Smooth muscle cell of the brain vasculature (primary cell): ENCODE measurements at regions not wholly inside any gene's neighbourhood (a gene's known extent, or its start where the extent isn't known, plus 50 kb on each side); places are given as distances from the start of the nearest gene placed in this dataset.

Source experiments
- DNase-seq: peaks from one replicate; pipeline ENCODE4 v3.0.0-alpha.2; 2012; ENCODE audit warnings: low read depth, low spot score

DNA sequence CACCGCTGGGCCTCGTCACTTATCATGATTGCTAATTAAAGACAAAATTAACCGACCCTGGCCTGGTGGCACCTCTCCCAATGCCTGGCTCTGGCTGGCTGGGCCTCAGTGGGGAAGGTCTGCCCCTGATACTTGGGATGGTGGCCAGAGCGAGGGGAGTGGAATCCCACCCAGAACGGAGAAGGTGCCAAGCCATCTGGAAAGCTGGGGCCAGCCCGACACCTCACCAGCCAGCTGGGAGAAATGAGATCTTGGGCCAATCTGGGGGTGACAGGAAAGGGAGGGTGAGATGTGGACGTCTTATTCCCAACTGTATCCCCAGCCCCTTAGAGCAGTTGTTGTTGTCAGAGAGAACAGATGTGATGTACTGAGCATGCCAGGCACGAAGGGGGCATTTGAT lies 215.0 kb upstream of the PWP1 start:
- no peak for DNase-seq

DNA sequence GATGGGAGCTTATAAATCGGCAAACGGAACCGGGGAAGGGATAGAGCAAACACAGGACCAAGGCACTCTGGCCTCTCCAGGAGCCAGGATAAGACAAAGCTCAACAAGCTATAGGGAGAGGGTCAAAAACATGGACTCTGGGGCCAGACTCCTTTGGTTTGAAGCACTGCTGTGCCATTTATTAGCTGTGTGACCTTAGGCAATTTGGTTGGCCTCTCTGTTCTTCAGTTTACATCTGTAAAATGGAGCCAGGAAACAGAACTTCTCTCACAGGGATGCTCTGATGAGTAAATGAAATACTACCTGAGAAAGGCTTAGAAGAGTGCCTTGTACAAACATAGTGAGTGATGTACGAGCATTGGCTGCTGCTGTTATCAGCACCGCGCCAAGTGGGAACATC lies 213.3 kb upstream of the PWP1 start:
- no peak for DNase-seq

GRCh38 chr12:107474099-107474498 lies 211.5 kb upstream of the PWP1 start:
- DNase-seq = no peak

DNA sequence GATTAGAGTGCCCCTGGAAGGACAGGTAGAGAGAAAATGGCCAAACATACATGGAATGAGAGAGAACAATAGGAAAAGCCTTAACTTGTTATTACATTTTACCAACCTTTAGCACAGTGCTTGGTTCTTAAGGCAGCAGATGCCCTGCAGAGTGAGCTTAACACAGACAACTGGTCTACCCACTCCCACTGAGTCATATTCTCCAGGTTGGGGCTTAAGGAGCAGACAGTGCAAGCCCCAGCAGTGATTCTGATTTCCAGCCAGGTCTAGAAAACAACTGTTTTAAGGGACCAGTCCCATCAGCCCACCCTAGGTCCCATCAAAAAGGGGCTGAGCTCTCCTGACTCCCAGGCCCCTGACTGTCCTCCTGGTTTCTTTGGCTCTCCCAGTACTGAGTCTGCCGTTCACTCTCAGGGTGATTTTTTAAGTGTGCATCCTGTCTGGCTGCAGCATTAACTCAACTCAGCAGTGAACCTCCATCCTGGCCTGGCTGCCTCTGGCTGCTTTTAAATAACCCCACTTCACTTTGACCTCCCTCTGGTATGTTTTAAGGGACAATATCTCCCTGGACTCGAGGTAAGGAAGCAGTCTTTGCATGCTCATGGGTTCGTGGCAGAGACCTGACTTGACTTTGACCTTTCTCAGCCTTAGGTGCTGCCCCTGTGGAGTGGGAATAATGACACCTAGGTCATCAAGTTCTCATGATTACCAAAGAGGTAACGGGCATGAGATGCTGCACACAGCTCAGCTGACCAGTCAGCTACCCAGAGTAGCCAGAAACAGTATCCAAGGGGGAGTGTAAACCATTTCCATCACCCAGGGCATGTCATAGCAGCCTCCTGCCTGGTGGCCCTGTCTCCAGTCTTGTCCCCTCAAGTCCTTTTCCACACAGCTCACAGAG lies 210.7 kb upstream of the PWP1 start:
- DNase-seq = no peak

GRCh38 chr12:107475900-107476299 lies 209.7 kb upstream of the PWP1 start:
- DNase-seq = no peak

DNA sequence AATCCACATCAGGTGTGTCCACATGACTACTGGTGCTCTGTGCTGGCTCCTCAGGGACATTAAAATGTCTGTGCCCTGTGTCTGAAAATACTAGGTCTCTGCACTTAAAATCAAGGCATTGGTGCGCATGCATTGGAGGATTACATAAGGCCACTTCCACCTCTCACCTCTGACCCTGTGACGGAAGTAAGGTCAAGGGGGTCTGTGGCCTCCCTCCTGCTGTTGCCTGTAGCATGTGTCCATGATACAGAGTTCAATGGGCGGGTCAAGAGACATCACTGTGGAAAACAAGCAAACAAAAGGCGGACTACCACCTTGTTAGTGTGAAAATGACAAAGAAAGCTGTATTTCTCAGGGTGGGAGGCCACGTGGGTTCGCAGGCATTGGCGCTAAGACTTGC lies 208.6 kb upstream of the PWP1 start:
- DNase-seq = no peak

DNA sequence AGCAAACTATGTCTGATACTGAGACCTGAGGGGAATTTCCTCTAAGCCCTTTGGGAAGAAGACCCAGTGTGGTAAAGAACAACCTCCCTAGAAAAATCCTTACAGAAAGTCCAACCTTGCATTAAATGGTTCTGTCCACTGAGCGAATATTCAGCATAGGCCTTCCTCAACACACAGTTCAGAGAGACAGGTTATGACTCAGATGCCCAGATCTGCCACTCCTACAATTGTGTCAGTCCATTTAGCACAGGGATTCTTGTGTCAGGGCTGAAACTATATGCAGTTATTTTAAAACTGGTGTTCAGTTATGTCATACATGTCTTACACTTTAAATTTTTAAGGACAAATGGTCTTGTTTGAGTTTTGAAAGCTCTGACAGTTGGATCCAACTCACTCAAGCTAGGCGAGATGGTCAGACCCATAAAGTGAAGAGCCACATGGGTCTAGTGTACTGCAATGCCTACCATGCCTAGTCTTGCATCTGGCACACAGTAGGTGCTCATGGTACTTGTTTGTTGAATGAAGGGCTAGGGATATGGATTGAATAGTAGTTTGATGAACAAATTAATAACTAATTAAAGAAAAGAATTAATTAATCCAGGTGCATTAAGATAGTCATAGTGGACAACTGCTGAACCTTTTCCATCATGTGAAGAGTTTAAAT lies 207.5 kb upstream of the PWP1 start:
- no peak for DNase-seq

- no peak for DNase-seq
These were observed 206.7 kb upstream of the PWP1 start for GRCh38 chr12:107478881-107479280.

GRCh38 chr12:107480836-107481608 lies 204.6 kb upstream of the PWP1 start:
- no peak for DNase-seq

DNA sequence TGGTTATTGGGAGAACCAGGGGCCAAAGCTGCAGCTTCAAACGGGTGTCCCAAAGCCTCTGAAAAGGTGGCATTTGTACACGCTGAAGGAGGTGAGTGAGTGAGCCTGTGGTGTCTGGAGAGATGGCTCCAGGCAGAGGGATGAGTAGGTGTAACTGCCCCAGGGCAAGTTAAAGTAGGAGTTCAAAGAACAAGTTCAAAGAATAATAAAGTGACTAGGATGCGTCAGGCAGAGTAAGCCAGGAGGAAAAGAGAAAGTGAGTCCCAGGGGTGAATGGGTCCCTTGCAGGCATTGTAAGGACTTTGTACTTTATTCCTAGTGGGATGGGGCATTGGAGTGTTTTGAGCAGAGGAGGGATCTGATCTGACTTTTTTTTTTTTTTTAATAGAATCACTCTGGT lies 201.4 kb upstream of the PWP1 start:
- no peak for DNase-seq

GRCh38 chr12:107484941-107485340 lies 200.7 kb upstream of the PWP1 start:
- no peak for DNase-seq

GRCh38 chr12:107485731-107486130 lies 199.9 kb upstream of the PWP1 start:
- no peak for DNase-seq

GRCh38 chr12:107486140-107486892 lies 199.3 kb upstream of the PWP1 start:
- no peak for DNase-seq

DNA sequence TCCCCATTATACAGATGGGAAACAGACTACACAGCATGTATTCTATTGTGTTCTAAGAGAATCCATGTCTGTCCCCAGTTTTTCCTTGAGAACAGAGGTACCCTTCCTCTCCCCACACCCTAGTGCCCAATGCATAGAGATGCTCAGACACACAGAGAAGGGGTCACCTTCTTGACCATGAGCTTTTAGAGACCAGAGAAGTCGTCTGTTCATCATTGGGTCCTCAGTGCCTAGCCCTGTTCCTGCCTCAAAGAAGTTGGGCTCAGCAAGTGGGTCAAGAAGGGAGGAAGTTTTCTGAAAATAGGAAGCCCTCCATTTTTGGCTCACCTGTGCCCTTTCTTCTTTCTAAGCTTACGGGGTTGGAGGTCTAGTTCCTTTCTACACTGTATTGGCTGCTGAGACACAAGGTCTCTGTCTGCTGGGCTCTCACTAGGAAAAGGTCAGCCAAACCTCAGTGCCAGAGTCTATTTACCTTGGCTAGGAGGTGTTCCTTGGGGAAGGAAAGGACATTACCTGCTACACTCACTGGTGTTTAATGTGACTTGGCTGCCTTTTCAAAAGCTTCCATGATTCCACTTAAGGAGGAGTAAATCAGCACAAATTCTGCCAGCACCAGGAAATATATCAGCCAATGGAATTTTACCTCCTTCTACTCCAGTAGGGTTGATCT lies 198.5 kb upstream of the PWP1 start:
- no peak for DNase-seq

GRCh38 chr12:107488666-107489065 lies 196.9 kb upstream of the PWP1 start:
- no peak for DNase-seq

DNA sequence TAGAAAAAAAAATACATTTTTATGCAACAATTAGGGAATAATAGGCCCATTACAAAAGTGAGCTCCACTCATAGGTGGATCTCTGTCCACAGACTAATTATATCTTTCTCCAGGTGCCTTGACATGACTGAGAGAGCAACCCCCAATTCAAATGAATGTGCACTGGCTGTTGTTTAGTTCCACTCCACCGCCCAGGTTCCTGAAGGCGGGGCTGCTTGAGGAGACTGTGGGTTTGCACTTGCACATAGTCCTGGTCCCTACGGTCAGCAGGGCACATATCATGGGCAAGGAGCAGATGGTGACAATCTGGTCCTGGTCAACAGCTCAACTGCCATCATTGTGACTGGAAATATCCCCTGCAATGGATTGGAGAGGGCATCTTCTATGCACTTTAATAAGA lies 195.6 kb upstream of the PWP1 start:
- DNase-seq = no peak

GRCh38 chr12:107491856-107492255 lies 193.7 kb upstream of the PWP1 start:
- DNase-seq = no peak

GRCh38 chr12:107492393-107493134 lies 193.0 kb upstream of the PWP1 start:
- no peak for DNase-seq

- DNase-seq = no peak
These were observed 192.5 kb upstream of the PWP1 start for GRCh38 chr12:107493135-107493494.

GRCh38 chr12:107493666-107494065 lies 191.9 kb upstream of the PWP1 start:
- no peak for DNase-seq
